OCI-LY1 (cell line): ENCODE measurements at regions not wholly inside any gene's neighbourhood (a gene's known extent, or its start where the extent isn't known, plus 50 kb on each side); places are given as distances from the start of the nearest gene placed in this dataset.

Experiments used
- CTCF ChIP-seq: fragments of 200-600 bp; sonication (generic), shearing (Covaris generic); IDR thresholded peaks from 2 replicates; pipeline ENCODE4 v1.5.1; 2017; ENCODE audit warnings: mild to moderate bottlenecking, antibody characterized with exemption, low read length, moderate library complexity, mixed read lengths
- EZH2 ChIP-seq: fragments of 200-600 bp; sonication (generic), shearing (Covaris generic); IDR thresholded peaks from 2 replicates; pipeline ENCODE4 v1.8.0; 2017; ENCODE audit warnings: borderline replicate concordance, mixed run types, mild to moderate bottlenecking, antibody characterized with exemption, low read length, moderate library complexity, mixed read lengths

GRCh38 chr2:56816666-56817065 lies 632.9 kb downstream of the CCDC85A start:
- TF ChIP-seq EZH2 (no peak), CTCF (no peak)
